HCT116 (cell line): ENCODE measurements at regions not wholly inside any gene's neighbourhood (a gene's known extent, or its start where the extent isn't known, plus 50 kb on each side); places are given as distances from the start of the nearest gene placed in this dataset.

Experiments used
- CBX3 ChIP-seq: IDR thresholded peaks from 2 replicates; pipeline ENCODE4 v1.6.1; 2012; ENCODE audit warnings: low read depth
- CEBPB ChIP-seq: IDR thresholded peaks from 2 replicates; pipeline ENCODE4 v1.6.1; 2012; ENCODE audit warnings: low read depth
- CTCF ChIP-seq, 3 experiments: fragments of 200-600 bp in 1 of 3; sonication (generic) in 1 of 3; IDR thresholded peaks in 2 of 3; conservative IDR thresholded peaks in 1 of 3; 2 replicates each; pipeline ENCODE4 v1.5.1; 2012 to 2017; ENCODE audit warnings: low read depth in 2 of 3, low read length in 2 of 3, antibody characterized with exemption in 1 of 3, borderline replicate concordance in 1 of 3, control low read depth in 1 of 3, mild to moderate bottlenecking in 1 of 3, mixed read lengths in 1 of 3, mixed run types in 1 of 3, moderate library complexity in 1 of 3; ENCODE audit not compliant: insufficient read depth in 1 of 3
- EZH2 ChIP-seq: fragments of 200-600 bp; sonication (generic); IDR thresholded peaks from 2 replicates; pipeline ENCODE4 v1.6.1; 2017; ENCODE audit warnings: antibody characterized with exemption, mixed run types
- EZH2phosphoT487 ChIP-seq: fragments of 200-600 bp; IDR thresholded peaks from 2 replicates; pipeline ENCODE4 v1.6.1; 2018; ENCODE audit warnings: antibody characterized with exemption, borderline replicate concordance
- JUND ChIP-seq: IDR thresholded peaks from 2 replicates; pipeline ENCODE4 v1.6.1; 2012
- MAX ChIP-seq: IDR thresholded peaks from 2 replicates; pipeline ENCODE4 v1.6.1; 2012
- POLR2A ChIP-seq: IDR thresholded peaks from 2 replicates; pipeline ENCODE4 v1.7.0; 2011; ENCODE audit warnings: borderline replicate concordance; ENCODE audit not compliant: insufficient read depth, insufficient read length; ENCODE audit errors: extremely low read depth
- POLR2AphosphoS5 ChIP-seq: IDR thresholded peaks from 2 replicates; pipeline ENCODE4 v1.6.1; 2011; ENCODE audit warnings: mild to moderate bottlenecking, low read depth, low read length, moderate library complexity
- RAD21 ChIP-seq: IDR thresholded peaks from 2 replicates; pipeline ENCODE4 v1.6.1; 2012; ENCODE audit warnings: low read depth, mild to moderate bottlenecking
- SP1 ChIP-seq: IDR thresholded peaks from 2 replicates; pipeline ENCODE4 v1.6.1; 2012; ENCODE audit warnings: low read depth
- YY1 ChIP-seq: IDR thresholded peaks from 2 replicates; pipeline ENCODE4 v1.6.1; 2011; ENCODE audit warnings: low read length, low read depth, moderate library complexity, mild to moderate bottlenecking; ENCODE audit not compliant: insufficient replicate concordance; ENCODE audit errors: extremely low read depth
- ZBTB33 ChIP-seq: IDR thresholded peaks from 2 replicates; pipeline ENCODE4 v1.6.1; 2011; ENCODE audit warnings: mild to moderate bottlenecking, low read length, moderate library complexity; ENCODE audit not compliant: insufficient replicate concordance; ENCODE audit errors: extremely low read depth

GRCh38 chr5:125898851-125899405, 524.3 kb upstream of the GRAMD2B start:
- no peak for TF ChIP-seq YY1
- TF ChIP-seq CTCF (IDR thresholded peaks at IDR 0.05 in 2 of 3, conservative IDR thresholded peaks at IDR 0.05 in 1 of 3; ENCODE audit: borderline replicate concordance in 1 of 3, insufficient read depth in 1 of 3, low read depth in 2 of 3, low read length in 2 of 3) = no peak
- no peak for TF ChIP-seq SP1
- no peak for TF ChIP-seq EZH2phosphoT487
- TF ChIP-seq EZH2 = no peak
- TF ChIP-seq RAD21 = no peak
- no peak for TF ChIP-seq ZBTB33
- no peak for TF ChIP-seq POLR2A
- no peak for TF ChIP-seq POLR2AphosphoS5
- TF ChIP-seq MAX = no peak
- TF ChIP-seq CEBPB = no peak
- no peak for TF ChIP-seq JUND
- TF ChIP-seq CBX3 = no peak
